Urothelium cell line (cell line): ENCODE measurements at regions not wholly inside any gene's neighbourhood (a gene's known extent, or its start where the extent isn't known, plus 50 kb on each side); places are given as distances from the start of the nearest gene placed in this dataset.
A peak's percentile ranks its signal among the peaks of the same experiment; 100 is the strongest.
"Not testable (repeated sequence)": the region's sequence is repeated elsewhere in the genome, so short reads cannot be mapped to it uniquely, and the experiment has no call there.

Experiments used
- DNase-seq: peaks from one replicate; pipeline ENCODE4 v3.0.0; 2011; ENCODE audit warnings: low spot score, mixed read lengths
- FAIRE-seq: peaks from 2 replicates; lab custom pipeline; 2011; peaks lifted over from hg19 to GRCh38; lab: Jason Lieb, UNC

DNA sequence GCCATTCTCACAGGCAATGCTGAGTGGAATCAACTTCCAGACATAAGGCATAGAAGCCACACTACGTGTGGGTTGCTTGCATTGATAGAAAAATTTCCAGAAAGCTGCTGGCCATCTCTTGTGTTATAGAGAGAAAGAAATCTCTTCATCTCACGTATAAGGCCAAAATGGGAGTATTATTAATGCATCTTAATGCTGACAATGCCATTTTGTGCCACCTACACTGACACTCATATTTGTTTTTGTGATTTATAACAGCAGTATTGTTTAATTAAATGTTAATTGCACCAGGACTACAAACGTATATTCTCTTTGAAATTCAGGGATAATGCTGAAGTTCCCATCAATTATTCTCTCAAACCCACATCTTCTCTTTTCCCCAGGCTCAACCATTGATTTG, 56.1 kb upstream of the TMEM132D start:
- no peak for FAIRE-seq

DNA sequence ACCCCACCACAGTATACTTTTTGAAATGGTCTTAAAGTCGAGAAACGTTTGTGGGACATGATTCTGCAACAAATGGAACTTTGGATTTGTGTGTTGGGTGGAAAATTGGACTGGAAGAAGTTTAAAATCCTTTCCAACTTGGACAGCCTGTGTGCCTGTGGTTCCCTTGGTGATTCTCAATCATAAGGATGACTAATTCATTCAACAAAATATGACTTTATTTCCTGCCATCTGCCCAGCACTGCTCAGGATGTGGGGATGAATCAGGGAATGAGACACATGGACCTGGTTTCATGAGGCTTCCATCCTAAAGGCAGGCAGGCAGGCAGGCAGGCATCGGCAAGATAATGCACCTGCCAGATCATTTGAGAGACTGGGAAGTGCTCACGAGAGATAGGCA, 57.3 kb upstream of the TMEM132D start:
- FAIRE-seq = no peak

More for the DNA sequence above, 56.1 kb upstream of the TMEM132D start:
- no peak for DNase-seq

DNA sequence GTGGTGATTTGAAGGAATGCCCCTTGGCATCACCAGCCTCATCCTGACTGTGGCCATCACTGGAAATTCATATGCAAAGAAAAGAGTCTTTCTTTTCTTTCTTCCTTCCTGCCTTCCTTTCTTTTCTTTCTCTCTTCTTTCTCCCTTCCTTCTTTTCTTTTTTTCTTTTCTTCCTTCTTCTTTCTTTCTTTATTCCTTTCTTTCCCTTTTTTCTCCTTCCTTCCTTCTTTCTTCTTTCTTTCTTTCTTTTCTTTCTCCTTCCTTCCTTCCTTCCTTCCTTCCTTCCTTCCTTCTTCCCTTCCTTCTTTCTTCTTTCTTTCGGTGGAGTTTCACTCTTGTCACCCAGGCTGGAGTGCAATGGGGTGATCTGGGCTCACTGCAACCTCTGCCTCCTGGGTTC, 58.0 kb upstream of the TMEM132D start:
- no peak for FAIRE-seq
- no peak for DNase-seq

More for the DNA sequence above, 57.3 kb upstream of the TMEM132D start:
- peak; percentile 20 for DNase-seq

DNA sequence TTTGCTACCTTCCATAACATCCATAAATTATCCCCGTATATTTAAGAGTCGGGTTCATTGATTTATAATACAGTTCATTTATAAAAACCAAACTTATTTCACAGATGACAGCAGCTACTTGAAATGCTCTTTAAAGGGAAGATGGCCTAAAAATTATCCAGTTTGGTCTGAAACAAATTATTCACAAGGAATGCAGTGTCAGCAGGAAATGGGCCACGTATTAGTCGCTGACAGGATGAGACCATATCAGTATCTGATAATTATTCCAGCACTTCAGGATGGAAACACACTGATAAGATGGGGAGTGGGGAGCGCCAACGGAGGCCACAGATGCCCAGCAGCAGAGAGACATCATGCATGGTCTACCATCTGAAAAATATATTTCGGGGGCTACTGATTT, 60.5 kb upstream of the TMEM132D start:
- DNase-seq = no peak
- no peak for FAIRE-seq

DNA sequence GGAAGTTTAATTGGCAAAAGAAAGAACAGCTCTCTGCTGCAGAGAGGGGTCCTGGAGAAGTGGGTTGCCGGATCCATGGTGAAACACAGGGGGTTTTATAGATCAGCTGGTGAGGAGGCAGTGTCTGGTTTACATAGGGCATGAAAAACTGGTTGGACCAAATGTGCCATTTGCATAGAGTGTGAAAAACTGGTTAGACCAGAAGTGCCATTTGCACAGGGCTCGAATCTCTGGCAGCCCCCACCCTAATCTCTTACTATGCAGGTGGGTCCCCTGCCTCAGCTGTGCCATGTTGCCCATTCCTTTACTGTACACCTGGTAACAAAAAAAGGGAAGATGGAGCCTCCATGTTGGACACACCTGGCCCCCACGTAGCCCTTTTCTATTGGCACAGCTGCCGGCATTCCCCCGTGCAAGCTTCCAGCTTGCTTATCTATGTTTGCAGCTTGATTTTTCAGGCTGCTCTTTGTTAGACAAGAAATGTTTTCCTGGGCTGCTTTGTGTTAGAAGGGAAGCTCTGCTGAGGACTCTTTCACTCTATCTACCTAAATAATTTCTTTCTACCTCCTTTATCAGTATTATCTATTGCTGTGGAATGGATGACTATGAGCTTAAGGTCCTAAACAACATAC, 61.1 kb upstream of the TMEM132D start:
- FAIRE-seq (no peak), DNase-seq (no peak)

DNA sequence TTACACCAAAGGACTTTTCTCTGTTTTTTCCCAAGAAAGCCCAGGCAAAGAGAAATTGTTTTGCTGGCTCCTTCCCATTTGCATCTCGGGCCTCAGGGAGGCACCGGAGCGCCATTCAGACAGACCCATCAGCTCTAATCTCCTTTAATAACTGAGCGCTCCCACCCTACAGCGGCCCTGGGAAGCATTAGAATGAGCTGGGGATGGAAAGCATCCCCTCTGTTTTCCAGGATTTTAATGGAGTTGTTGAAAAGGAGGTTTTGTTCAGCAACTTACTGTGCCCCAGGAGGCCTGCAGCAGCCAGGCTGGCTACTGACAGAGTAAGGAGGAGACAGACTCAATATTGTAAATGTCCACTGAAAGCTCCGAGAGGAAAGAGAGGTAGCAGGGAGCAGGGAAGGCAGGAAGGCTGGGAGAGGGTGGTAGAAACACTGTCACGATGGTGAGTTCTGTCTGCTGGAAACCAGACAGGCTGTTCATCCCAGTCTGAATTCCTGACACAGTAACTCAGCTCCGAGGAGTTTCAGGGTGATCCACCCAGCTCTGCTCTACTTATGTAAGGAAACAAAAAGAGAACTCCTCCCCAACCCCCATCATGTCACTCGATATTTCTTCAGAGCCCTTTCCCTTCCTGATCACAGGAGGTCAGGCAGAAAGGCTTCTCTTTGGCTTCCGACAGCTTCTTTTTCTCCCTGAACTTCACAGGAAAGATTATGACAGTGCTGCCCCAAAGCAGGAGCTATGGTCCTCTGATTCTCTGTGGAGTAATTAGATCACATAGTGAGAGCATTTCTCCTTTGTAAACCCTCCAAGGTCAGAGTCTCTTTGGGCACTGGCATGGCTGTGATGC, 62.5 kb upstream of the TMEM132D start:
- FAIRE-seq = no peak

DNA sequence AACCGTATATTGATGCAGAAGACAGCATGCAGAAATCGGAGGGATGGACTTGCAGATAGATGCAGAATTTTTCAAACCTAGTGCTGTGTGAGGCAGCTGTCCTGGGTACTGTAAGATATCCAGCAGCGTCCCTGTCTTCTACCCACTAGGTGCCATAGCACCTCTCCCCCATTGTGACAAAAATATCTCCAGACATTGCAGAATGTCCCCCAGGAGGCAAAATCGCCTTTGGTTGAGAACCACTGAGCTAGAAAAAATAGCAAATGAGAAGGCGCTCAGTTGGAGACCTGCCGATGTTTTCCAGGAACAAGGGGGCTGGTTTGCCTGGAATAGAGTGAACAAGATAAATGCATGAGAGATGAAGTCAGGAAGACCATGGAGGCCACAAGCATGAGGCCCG, 67.9 kb upstream of the TMEM132D start:
- DNase-seq = no peak
- no peak for FAIRE-seq

More for the DNA sequence above, 62.5 kb upstream of the TMEM132D start:
- DNase-seq = no peak

DNA sequence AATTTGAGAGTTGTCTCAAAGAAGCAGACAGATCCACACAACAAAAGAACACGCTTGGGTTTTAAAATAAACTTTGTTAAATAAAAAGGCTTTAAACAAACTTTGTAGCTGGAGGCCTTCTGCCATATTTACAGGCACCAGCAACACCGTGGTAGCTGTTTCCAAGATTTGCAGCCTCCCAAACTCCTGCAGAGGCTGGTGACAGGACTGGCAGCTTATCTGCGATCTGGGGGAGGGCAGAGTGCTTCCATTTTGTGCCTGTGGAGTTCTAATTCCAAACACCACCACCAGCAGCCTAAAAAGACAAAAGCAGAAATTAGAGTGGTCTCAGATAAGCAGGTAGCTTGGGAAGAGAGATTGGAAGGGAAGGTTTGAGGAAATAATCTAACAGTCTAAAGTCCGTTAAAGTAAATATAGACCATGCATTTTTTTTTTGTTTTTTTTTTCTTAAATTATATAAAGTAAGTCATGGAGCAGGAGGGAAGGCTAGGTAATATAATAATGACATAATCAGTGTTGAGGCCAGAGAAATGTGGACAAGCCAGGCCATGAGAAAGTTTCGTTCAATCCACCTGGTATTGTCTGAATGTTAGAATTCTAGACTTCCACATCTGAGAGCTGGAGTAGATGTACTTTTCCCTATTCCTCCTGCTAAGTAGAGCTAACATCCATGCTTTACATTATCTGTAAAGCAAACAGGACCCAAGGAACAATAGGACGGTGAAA, 69.6 kb upstream of the TMEM132D start:
- FAIRE-seq (no peak), DNase-seq (no peak)

DNA sequence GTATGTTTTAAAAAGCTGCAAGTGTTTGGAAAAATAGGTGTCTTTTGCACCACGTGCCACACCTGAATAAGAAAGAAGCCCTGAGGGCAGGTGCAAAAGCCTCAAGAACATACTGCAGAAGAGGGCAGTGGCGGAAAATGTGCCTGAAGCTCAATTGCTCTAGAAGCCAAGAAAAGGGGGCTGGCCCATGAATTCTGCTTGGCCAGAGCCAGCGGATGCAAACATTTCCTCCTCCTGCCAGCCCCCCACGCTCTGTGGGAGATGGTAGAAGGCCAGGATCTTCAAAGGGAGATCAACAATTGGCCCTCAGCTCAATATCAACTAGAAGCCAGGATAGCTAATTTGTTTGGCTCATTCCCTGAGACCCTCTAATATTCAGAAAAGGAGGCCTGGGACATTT, 80.3 kb upstream of the TMEM132D start:
- FAIRE-seq (no peak), DNase-seq (no peak)

DNA sequence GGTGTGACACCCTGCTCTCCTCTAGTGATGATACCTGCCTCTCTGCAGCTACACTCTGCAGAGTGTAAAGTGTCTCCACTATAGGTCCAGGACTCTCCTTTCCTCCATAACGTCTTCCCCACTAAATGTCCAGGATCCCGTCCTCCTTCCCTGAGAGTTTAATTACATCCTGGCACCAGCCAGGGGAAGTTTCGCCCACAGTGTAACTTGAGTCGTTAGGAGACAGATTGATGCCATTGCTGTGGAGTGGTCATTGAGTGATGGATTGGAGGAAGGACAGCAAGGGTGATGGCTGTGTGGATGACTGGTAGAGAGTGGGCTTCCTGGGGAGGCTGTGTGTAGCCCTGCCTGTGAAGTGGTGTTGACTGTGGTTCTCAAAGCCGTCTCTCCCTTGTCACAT, 84.0 kb upstream of the TMEM132D start:
- no peak for FAIRE-seq
- DNase-seq = no peak

DNA sequence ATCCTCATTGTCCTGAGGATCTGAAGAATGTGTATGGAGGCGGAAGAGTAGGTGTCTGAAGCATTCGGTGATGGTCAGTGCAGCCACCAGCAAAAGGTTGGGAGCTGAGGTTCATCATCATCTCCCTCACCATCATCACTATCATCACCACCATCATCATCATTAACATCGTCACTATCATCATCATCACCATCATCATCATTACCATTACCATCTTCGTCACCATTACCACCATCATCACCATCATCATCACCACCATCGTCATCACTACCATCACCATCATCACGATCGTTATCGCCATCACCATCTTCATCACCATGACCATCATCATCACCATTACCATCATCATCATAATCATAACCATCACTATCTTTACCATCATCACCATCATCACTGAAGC, 90.8 kb upstream of the TMEM132D start:
- FAIRE-seq (peak; percentile 72), DNase-seq (no peak)

DNA sequence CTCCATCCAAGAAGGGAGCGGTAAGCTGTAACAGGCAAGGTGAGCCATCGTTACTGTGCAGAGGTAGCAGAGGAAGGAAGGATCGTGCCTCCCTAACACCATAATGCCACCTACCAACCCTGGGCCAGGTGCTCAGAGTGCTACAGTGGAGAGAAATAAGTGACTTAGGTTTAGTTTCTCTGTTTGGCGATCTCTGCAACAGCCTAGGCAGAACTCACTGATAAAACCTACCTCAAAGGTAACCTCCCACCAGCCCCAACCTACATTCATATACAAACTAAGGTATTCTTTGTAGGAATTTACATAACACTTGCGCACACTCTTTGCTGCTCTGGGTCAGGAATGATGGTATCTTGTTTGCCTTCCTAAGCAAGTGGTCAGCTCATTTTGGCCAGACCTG, 93.4 kb upstream of the TMEM132D start:
- FAIRE-seq (no peak), DNase-seq (no peak)

DNA sequence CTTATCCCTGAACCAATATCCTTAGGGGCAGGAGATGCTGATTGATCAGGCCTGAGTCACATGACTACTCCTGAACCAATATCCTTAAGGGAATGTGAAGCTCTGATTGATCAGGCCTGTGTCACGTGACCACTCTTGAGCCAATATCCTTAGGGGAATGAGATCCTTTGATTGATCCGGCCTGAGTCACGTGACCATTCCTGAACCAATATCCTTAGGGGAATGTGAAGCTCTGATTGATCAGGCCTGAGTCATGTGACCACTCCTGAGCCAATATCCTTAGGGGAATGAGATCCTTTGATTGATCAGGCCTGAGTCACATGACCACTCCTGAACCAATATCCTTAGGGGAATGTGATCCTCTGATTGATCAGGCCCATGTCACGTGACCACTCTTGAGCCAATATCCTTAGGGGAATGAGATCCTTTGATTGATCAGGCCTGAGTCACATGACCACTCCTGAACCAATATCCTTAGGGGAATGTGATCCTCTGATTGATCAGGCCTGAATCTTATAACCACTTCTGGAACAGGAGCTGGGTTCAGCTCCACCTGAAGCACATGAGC, 100.6 kb upstream of the TMEM132D start:
- not testable (repeated sequence) for DNase-seq
- FAIRE-seq = peak; percentile 93

DNA sequence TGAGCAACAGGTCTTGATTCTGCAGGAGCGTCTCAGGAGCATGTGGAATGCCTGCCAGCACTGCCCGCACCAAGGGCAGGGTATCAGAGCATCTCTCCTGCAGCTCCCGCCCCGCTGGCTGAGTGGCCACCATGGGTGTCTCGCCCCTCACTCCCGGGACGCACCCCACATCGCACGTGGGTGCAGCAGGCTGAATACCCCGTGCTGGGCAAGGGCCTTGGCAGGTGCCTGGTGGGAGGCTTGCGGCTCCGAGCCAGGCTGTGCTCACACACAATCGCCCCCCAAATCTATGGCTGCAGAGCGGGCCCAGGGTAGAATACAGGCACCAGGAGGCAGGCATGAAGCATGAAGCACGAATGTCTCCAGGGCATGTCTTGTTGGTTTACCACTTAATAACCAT, 103.9 kb upstream of the TMEM132D start:
- FAIRE-seq = no peak
- no peak for DNase-seq

DNA sequence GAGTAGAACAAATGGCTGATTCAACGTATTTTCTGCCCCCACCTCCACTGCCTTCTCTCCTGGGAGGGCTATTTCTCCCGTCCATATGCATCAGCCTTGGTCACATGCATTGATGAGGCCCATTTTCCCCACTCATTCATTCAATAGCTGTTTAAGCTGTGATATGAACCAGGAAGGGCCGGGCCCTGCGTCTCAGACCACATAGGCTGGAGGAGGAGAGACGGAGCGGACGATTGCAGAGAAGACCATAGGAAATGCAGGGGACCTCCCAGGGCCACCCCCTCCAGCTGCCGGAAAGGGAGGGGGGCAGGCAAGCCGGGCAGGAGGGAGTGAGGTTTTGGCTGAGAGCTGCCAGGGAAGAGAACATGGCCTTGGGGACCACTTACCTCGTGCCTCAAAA, 104.4 kb upstream of the TMEM132D start:
- DNase-seq (no peak), FAIRE-seq (no peak)

DNA sequence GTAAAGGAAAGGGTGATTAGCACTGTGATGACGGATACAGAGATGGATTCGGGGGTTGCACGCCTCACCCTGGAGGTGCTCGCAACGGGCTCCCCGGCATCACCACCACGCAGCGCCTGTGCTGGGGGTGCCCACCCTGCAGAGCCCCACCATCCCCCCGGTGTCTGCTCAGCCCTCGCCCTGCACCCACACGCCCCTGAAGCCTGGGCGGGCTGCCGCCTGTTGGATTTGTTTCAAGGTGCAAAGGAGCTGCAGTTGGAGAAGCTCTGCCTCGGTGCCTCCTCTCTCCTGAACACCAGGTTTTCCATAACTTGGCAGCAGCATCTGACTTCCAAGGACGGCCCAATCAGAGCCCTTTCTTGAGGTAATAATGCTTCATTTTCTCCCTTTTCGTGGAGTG, 106.1 kb upstream of the TMEM132D start:
- FAIRE-seq (no peak), DNase-seq (no peak)

DNA sequence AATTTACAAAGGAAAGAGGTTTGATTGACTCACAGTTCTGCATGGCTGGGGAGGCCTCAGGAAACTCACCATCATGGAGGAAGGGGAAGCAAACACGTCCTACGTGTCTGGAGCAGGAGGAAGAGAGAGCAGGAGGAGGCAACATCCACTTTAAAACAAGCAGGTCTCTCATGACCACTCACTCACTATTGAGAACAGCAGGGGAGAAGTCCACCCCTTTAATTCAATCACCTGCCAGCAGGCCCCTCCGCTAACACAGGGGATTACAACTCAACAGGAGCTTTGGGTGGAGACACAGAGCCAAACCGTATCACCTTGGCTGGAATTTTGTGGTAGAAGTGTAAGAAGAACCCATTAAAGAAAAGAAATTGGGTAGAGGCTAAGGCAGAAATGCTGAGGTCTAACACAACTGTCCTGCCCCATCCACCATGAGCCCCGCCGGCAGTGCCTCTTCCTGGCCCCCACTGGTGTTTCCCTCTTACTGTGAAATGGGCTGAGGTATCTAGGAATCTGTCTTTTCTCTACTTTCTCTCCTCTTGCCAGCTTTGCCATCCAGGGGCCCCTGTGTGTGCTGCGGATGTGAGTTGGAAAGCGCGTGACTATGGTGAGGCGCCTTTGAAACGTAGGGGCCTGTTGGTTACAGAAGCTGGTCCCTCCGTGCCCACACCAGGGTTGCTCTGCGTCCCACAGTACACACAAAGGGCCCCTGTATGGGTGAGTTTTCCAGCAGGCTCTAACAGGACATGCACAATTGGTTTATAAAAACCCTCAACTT, 108.0 kb upstream of the TMEM132D start:
- FAIRE-seq (no peak), DNase-seq (no peak)

DNA sequence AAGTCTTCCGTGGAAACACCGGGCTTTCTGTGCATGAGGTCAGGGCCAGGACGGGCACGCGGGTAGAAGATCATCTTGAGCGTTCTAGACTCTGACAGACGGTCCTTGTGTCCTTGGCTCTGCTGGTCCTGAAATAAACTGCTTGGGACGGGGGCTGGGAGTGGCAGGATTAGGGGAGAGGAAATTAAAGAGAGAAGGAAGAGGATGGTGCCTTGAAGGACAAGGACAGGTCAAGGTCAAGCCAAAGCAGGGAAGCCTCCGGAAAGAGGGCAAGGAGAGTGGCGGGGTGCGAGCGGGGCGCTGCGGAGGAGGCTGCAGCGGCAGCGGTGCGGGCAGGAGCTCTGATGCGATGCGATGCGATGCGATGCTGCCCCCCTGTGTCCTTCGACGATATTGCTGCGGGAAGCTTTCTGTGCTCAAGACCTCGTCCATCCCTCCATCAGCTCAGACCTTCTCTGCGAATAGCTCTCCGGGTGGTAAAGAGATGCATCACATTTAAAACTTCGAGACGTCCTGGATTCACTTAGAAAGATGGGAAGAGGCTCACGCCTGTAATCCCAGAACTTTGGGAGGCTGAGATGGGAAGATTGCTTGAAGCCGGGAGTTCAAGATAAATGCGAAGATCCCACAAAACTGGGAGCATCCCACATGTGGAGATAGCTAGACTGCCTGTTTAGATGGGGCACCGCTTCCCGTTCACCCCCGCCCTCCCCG, 110.1 kb upstream of the TMEM132D start:
- DNase-seq = peak; percentile 80
- FAIRE-seq = no peak

DNA sequence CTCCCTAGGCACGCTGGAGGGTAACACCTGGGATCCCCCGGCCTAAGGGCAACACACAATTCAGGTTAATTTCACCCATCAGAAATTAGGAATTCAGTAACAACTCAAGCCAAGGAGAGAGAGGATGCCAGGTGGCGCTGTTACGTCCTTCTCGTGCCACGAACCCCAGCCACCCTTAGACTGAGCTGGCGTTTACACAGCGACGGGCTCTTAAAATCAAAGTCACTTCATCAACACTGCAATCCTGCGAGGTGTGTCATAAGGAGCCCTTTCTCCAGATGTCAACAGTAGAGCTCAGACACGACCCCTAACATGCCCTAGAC, 110.6 kb upstream of the TMEM132D start:
- DNase-seq = peak; percentile 45
- no peak for FAIRE-seq

DNA sequence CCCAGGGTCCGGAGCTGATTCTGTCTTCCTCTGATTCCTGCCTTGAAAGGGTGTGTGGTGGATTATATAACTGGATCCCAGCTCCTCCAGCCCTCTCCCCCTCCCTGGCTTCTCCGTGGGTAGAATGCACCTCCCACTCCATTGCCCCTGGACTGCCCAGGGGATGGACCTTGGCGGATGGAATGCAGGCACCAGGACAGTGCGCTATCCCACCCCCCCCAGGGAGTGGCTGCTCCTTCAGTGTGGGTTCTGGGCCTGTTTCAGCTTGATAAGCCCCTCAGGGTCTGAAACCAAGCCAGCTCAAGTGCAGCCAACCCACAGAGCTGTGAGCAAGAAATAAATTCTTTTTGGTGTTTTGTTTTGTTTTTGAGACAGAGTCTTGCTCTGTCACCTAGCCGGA, 112.4 kb upstream of the TMEM132D start:
- DNase-seq (no peak), FAIRE-seq (no peak)
